SU-DHL-6 (cell line): ENCODE measurements at regions not wholly inside any gene's neighbourhood (a gene's known extent, or its start where the extent isn't known, plus 50 kb on each side); places are given as distances from the start of the nearest gene placed in this dataset.
"Not testable (repeated sequence)": the region's sequence is repeated elsewhere in the genome, so short reads cannot be mapped to it uniquely, and the experiment has no call there.

Experiments used
- H2AFZ ChIP-seq: fragments of 200-600 bp; sonication (generic); 2 replicates; pipeline ENCODE4 v1.6.1; 2014; ENCODE audit warnings: low read depth, mild to moderate bottlenecking, moderate library complexity, mixed read lengths, antibody characterized with exemption, low read length; ENCODE audit not compliant: severe bottlenecking
- H3F3A ChIP-seq: fragments of 200-600 bp; shearing (Covaris generic); 2 replicates; pipeline ENCODE4 v1.6.0; 2016; ENCODE audit warnings: antibody characterized with exemption, mild to moderate bottlenecking; ENCODE audit not compliant: insufficient read depth
- H3K27ac ChIP-seq: fragments of 200-600 bp; sonication (generic); 2 replicates; pipeline ENCODE4 v1.5.1; 2016; ENCODE audit warnings: low read depth, mild to moderate bottlenecking, low read length, moderate library complexity, mixed read lengths
- H3K27me3 ChIP-seq: fragments of 200-600 bp; sonication (generic), shearing (Covaris generic); 2 replicates; pipeline ENCODE4 v1.6.0; 2014; ENCODE audit warnings: mild to moderate bottlenecking, low read length
- H3K36me3 ChIP-seq: fragments of 200-600 bp; sonication (generic); 2 replicates; pipeline ENCODE4 v1.6.1; 2014; ENCODE audit warnings: mild to moderate bottlenecking, low read length, mixed read lengths
- H3K4me2 ChIP-seq: fragments of 300-600, 200-600 bp; shearing (Covaris generic), sonication (generic); 2 replicates; pipeline ENCODE4 v1.6.0; 2014; ENCODE audit warnings: low read length, low read depth, mild to moderate bottlenecking; ENCODE audit not compliant: poor library complexity, severe bottlenecking
- H3K4me3 ChIP-seq: fragments of 200-600 bp; sonication (generic); 2 replicates; pipeline ENCODE4 v1.5.1; 2014; ENCODE audit warnings: antibody characterized with exemption, low read length, mild to moderate bottlenecking, mixed read lengths; ENCODE audit not compliant: insufficient read depth, poor library complexity, severe bottlenecking
- H3K79me2 ChIP-seq: fragments of 200-600 bp; sonication (generic); 2 replicates; pipeline ENCODE4 v1.6.1; 2014; ENCODE audit warnings: mild to moderate bottlenecking, low read length, moderate library complexity; ENCODE audit not compliant: insufficient read depth
- H3K9ac ChIP-seq: fragments of 200-600 bp; sonication (generic); 2 replicates; pipeline ENCODE4 v1.7.0; 2014; ENCODE audit warnings: mild to moderate bottlenecking, low read length
- H3K9me2 ChIP-seq: fragments of 200-600 bp; sonication (generic); replicated peaks from 2 replicates; pipeline ENCODE4 v1.6.1; 2014; ENCODE audit warnings: low read length; ENCODE audit not compliant: insufficient read depth
- H3K9me3 ChIP-seq: fragments of 200-600 bp; sonication (generic); 2 replicates; pipeline ENCODE4 v1.6.1; 2014; ENCODE audit warnings: low read length, mixed read lengths; ENCODE audit not compliant: insufficient read depth
- H4K20me1 ChIP-seq: fragments of 200-600 bp; sonication (generic); 2 replicates; pipeline ENCODE4 v1.6.1; 2014; ENCODE audit warnings: low read depth, mild to moderate bottlenecking, antibody characterized with exemption, low read length, moderate library complexity, mixed read lengths
- EZH2phosphoT487 ChIP-seq: fragments of 200-600 bp; sonication (generic), shearing (Covaris generic); conservative IDR thresholded peaks from 2 replicates; pipeline ENCODE4 v1.6.1; 2018; ENCODE audit warnings: mild to moderate bottlenecking, antibody characterized with exemption, low read length, moderate library complexity, mixed read lengths
- TF ChIP-seq, protein P1 (sequence below): fragments of 200-600 bp; sonication (generic); IDR thresholded peaks from one replicate; pipeline ENCODE4 v1.5.1; 2017; ENCODE audit warnings: antibody characterized with exemption, mild to moderate bottlenecking, low read length, moderate library complexity; ENCODE audit not compliant: insufficient read depth, poor library complexity, severe bottlenecking

DNA sequence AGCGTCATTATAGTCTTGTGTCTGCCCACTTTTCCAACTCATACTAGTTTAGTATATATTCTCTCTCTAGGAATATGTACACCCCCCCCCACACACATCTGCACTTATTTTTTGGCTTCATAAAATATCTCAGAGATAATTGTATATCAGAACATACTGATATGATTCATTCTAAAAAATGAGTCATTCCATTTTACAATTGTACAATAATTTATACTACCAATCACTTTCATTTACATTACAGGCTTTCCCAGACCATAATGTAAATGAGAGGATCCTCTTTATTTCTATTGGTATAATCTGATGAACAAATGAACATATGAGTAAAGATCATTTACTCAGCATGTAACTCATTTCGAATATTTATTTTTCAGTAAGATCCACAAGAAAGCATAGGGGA lies 1842.9 kb upstream of the C9orf72 start:
- Histone ChIP-seq H3K36me3 (no peaks in the 10 kb centered on the region), H3K9me3 (no peaks in the 10 kb centered on the region), H3K79me2 (no peaks in the 10 kb centered on the region), H3K9me2 (no peaks in the 10 kb centered on the region; the same call in 1 of the 2 replicates), H3F3A (no peaks in the 10 kb centered on the region), H3K4me3 (no peak overlapping the region), H3K27me3 (no peaks in the 10 kb centered on the region), H4K20me1 (no peaks in the 10 kb centered on the region), H2AFZ (no peak overlapping the region), H3K9ac (no peak overlapping the region), H3K4me2 (no peak overlapping the region), H3K27ac (no peak overlapping the region)
- TF ChIP-seq, protein P1, sequence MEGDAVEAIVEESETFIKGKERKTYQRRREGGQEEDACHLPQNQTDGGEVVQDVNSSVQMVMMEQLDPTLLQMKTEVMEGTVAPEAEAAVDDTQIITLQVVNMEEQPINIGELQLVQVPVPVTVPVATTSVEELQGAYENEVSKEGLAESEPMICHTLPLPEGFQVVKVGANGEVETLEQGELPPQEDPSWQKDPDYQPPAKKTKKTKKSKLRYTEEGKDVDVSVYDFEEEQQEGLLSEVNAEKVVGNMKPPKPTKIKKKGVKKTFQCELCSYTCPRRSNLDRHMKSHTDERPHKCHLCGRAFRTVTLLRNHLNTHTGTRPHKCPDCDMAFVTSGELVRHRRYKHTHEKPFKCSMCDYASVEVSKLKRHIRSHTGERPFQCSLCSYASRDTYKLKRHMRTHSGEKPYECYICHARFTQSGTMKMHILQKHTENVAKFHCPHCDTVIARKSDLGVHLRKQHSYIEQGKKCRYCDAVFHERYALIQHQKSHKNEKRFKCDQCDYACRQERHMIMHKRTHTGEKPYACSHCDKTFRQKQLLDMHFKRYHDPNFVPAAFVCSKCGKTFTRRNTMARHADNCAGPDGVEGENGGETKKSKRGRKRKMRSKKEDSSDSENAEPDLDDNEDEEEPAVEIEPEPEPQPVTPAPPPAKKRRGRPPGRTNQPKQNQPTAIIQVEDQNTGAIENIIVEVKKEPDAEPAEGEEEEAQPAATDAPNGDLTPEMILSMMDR = no peak
- TF ChIP-seq EZH2phosphoT487 = no peak

- Histone ChIP-seq H2AFZ (no peak overlapping the region), H3K4me3 (no peak overlapping the region), H4K20me1 (no peaks in the 10 kb centered on the region), H3F3A (no peaks in the 10 kb centered on the region), H3K27ac (no peak overlapping the region), H3K36me3 (no peaks in the 10 kb centered on the region), H3K79me2 (no peaks in the 10 kb centered on the region), H3K4me2 (no peak overlapping the region), H3K9me3 (no peaks in the 10 kb centered on the region), H3K9ac (no peak overlapping the region), H3K9me2 (no peaks in the 10 kb centered on the region; the same call in 1 of the 2 replicates), H3K27me3 (no peaks in the 10 kb centered on the region)
- TF ChIP-seq, protein P1 = no peak
- TF ChIP-seq EZH2phosphoT487 = no peak
These were observed 1849.2 kb upstream of the C9orf72 start for GRCh38 chr9:29422438-29422837.

DNA sequence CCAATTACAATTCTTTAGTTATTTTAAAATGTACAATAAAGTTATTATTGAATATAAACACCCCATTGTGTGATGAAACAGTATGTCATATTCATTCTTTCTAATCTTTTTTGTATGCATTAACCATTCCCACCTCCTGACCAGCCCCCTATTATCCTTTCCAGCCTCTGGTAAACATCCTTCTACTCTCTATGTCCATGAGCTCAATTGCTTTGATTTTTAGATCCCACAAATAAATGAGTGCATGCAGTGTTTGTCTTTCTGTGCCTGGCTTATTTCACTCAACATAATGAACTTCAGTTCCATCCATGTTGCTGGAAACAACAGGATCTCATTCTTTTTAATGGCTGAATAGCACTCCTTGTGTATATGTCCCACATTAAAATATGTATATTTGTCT lies 1858.9 kb upstream of the C9orf72 start:
- Histone ChIP-seq H3K27me3 (no peaks in the 10 kb centered on the region), H3K27ac (no peak overlapping the region), H2AFZ (no peak overlapping the region), H3K36me3 (no peaks in the 10 kb centered on the region), H4K20me1 (no peaks in the 10 kb centered on the region), H3K9me2 (no peaks in the 10 kb centered on the region), H3K9me3 (no peaks in the 10 kb centered on the region), H3K9ac (no peak overlapping the region), H3K4me3 (no peak overlapping the region), H3K79me2 (no peaks in the 10 kb centered on the region), H3K4me2 (no peak overlapping the region), H3F3A (no peaks in the 10 kb centered on the region)
- TF ChIP-seq EZH2phosphoT487 = no peak
- TF ChIP-seq, protein P1 = no peak

DNA sequence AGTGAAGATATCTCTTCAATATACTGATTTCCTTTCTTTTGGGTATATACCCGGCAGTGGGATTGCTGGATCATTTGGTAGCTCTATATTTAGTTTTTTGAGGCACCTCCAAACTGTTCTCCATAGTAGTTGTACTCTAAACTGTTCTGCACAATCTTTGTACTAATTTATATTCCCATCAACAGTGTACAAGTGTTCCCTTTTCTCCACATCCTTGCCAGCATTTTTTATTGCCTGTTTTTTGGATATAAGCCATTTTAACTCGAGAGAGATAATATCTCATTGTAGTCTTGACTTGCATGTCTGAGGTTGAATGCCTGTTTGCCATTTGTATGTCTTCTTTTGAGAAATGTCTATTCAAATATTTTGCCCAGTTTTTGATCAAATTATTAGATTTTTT lies 1859.4 kb upstream of the C9orf72 start:
- H3K27ac ChIP-seq, H4K20me1 ChIP-seq, H3K27me3 ChIP-seq, H3K36me3 ChIP-seq, H3K79me2 ChIP-seq, H3F3A ChIP-seq, H3K9me3 ChIP-seq, H2AFZ ChIP-seq, H3K9ac ChIP-seq, H3K4me2 ChIP-seq, H3K9me2 ChIP-seq, H3K4me3 ChIP-seq: not testable (repeated sequence)
